ACHN (cell line): ENCODE measurements at regions not wholly inside any gene's neighbourhood (a gene's known extent, or its start where the extent isn't known, plus 50 kb on each side); places are given as distances from the start of the nearest gene placed in this dataset.

Source experiments
- DNase-seq: peaks from one replicate; pipeline ENCODE4 v3.0.0-alpha.2; 2015
- in situ Hi-C: cut with HindIII; loops from 2 replicates; pipeline ENCODE4 v1.10.0; 2017; ENCODE audit warnings: low sequenced_read_pairs, low pct_ligation_motif_present, low pct_unique_long_range_greater_than_20kb

GRCh38 chr9:1832960-1833359 lies 182.2 kb upstream of the SMARCA2 start:
- DNase-seq, result no peak
- in situ Hi-C loops, result no loop called here

- DNase-seq, result peak; percentile 38
- in situ Hi-C loops, result no loop called here
Observed at GRCh38 chr9:1837453-1838084, 177.6 kb upstream of the SMARCA2 start.

- DNase-seq, result no peak
- in situ Hi-C loops, result no loop called here
Observed at GRCh38 chr9:1839909-1840308, 175.2 kb upstream of the SMARCA2 start.

- DNase-seq, result no peak
- in situ Hi-C loops, result no loop called here
Observed at GRCh38 chr9:1845425-1845824, 169.7 kb upstream of the SMARCA2 start.

- in situ Hi-C loops, result no loop called here
- DNase-seq, result no peak
Observed at GRCh38 chr9:1855726-1856125, 159.4 kb upstream of the SMARCA2 start.

- DNase-seq, result no peak
- in situ Hi-C loops, result no loop called here
Observed at GRCh38 chr9:1857808-1858207, 157.3 kb upstream of the SMARCA2 start.

GRCh38 chr9:1869843-1870242 lies 145.3 kb upstream of the SMARCA2 start:
- in situ Hi-C loops, result no loop called here
- DNase-seq, result peak; percentile 19

- in situ Hi-C loops, result no loop called here
- DNase-seq, result no peak
Observed at GRCh38 chr9:1870915-1871314, 144.2 kb upstream of the SMARCA2 start.

GRCh38 chr9:1871626-1872419 lies 143.3 kb upstream of the SMARCA2 start:
- no peak for DNase-seq
- in situ Hi-C loops, result no loop called here

GRCh38 chr9:1875251-1875851 lies 139.8 kb upstream of the SMARCA2 start:
- DNase-seq, result no peak
- in situ Hi-C loops, result no loop called here

- in situ Hi-C loops, result no loop called here
- DNase-seq, result no peak
Observed at GRCh38 chr9:1875921-1876448, 139.2 kb upstream of the SMARCA2 start.

- no peak for DNase-seq
- in situ Hi-C loops, result no loop called here
Observed at GRCh38 chr9:1876891-1877496, 138.2 kb upstream of the SMARCA2 start.

GRCh38 chr9:1877951-1878350 lies 137.2 kb upstream of the SMARCA2 start:
- in situ Hi-C loops, result no loop called here
- DNase-seq, result no peak

- DNase-seq, result no peak
- in situ Hi-C loops, result no loop called here
Observed at GRCh38 chr9:1878811-1879210, 136.3 kb upstream of the SMARCA2 start.

- DNase-seq, result no peak
- in situ Hi-C loops, result no loop called here
Observed at GRCh38 chr9:1879501-1879900, 135.6 kb upstream of the SMARCA2 start.

- no peak for DNase-seq
- in situ Hi-C loops, result no loop called here
Observed at GRCh38 chr9:1880038-1880565, 135.0 kb upstream of the SMARCA2 start.

GRCh38 chr9:1881708-1882295 lies 133.3 kb upstream of the SMARCA2 start:
- in situ Hi-C loops, result no loop called here
- DNase-seq, result no peak

- no peak for DNase-seq
- in situ Hi-C loops, result no loop called here
Observed at GRCh38 chr9:1882711-1883403, 132.3 kb upstream of the SMARCA2 start.
